ENCODE measurements at regions not wholly inside any gene's neighbourhood (a gene's known extent, or its start where the extent isn't known, plus 50 kb on each side); places are given as distances from the start of the nearest gene placed in this dataset.

DNA sequence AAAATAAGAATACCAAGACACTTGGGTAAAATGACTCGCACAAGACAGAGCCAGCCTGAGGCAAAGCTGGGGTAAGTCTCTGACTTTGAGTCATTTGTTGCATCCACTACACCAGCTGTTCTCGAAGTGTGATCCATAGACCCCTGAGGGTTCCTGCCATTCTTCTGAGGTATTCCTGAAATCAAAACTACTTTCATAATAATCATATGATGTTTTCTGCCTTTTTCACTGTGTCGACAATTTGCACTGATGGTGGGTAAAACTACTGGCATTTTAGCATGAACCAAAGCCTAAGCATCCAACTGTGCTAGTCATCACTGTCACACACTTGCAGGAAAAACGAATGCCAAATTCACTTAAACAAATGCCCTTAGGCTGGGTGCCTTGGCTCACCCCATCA, 135.5 kb upstream of the FUT8 start:
- H3K36me3 ChIP-seq (ENCODE audit: control insufficient read depth in 4 of 4, insufficient read depth in 4 of 4, low read length in 4 of 4): no peaks in the 10 kb centered on the region
- WGBS, 2 donors: 89 to 96% methylated on average over 4 of the region's 4 CpGs
- ATAC-seq (ENCODE audit: insufficient read depth, low FRiP score): no peak

GRCh38 chr14:65277580-65278270, 134.8 kb upstream of the FUT8 start:
- H3K27ac ChIP-seq (ENCODE audit: low read depth in 1 of 2, low read length in 1 of 2): no peak overlapping the region
- no peaks in the 10 kb centered on the region for H3K27me3 ChIP-seq (ENCODE audit: control insufficient read depth in 3 of 3, insufficient read depth in 3 of 3, low read length in 2 of 3)
- WGBS, 2 donors: 53 to 71% methylated on average over 6 of the region's 6 CpGs
- ATAC-seq (ENCODE audit: insufficient read depth, low FRiP score): no peak
- H3K9me3 ChIP-seq (ENCODE audit: control insufficient read depth in 4 of 4, insufficient read depth in 3 of 4, low read length in 3 of 4): peaks cover 0 to 2% (median 0%) of the 10 kb centered on the region in 4 donors
- no peak overlapping the region for H3K4me3 ChIP-seq
- no peak for DNase-seq
- peaks cover 0 to 2% (median 0%) of the 10 kb centered on the region in 5 donors for H3K4me1 ChIP-seq (ENCODE audit: control insufficient read depth in 5 of 5, insufficient read depth in 5 of 5, low read length in 5 of 5)
- TF ChIP-seq, protein P1, sequence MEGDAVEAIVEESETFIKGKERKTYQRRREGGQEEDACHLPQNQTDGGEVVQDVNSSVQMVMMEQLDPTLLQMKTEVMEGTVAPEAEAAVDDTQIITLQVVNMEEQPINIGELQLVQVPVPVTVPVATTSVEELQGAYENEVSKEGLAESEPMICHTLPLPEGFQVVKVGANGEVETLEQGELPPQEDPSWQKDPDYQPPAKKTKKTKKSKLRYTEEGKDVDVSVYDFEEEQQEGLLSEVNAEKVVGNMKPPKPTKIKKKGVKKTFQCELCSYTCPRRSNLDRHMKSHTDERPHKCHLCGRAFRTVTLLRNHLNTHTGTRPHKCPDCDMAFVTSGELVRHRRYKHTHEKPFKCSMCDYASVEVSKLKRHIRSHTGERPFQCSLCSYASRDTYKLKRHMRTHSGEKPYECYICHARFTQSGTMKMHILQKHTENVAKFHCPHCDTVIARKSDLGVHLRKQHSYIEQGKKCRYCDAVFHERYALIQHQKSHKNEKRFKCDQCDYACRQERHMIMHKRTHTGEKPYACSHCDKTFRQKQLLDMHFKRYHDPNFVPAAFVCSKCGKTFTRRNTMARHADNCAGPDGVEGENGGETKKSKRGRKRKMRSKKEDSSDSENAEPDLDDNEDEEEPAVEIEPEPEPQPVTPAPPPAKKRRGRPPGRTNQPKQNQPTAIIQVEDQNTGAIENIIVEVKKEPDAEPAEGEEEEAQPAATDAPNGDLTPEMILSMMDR (IDR thresholded peaks at IDR 0.05; ENCODE audit: control extremely low read depth, extremely low read depth): no peak
- H3K36me3 ChIP-seq (ENCODE audit: control insufficient read depth in 4 of 4, insufficient read depth in 4 of 4, low read length in 4 of 4): no peaks in the 10 kb centered on the region
- H3K9ac ChIP-seq (ENCODE audit: insufficient read depth in 1 of 2, low read length in 2 of 2): no peak overlapping the region

More for the DNA sequence above, 135.5 kb upstream of the FUT8 start:
- Histone ChIP-seq H3K27me3 (ENCODE audit: control insufficient read depth in 3 of 3, insufficient read depth in 3 of 3, low read length in 2 of 3) (no peaks in the 10 kb centered on the region), H3K4me1 (ENCODE audit: control insufficient read depth in 5 of 5, insufficient read depth in 5 of 5, low read length in 5 of 5) (no peaks in the 10 kb centered on the region), H3K27ac (ENCODE audit: low read depth in 1 of 2, low read length in 1 of 2) (no peak overlapping the region), H3K9me3 (ENCODE audit: control insufficient read depth in 4 of 4, insufficient read depth in 3 of 4, low read length in 3 of 4) (peaks cover 0 to 2% (median 0%) of the 10 kb centered on the region in 4 donors), H3K9ac (ENCODE audit: insufficient read depth in 1 of 2, low read length in 2 of 2) (no peak overlapping the region), H3K4me3 (no peak overlapping the region)
- no peak for DNase-seq
- TF ChIP-seq, protein P1 (IDR thresholded peaks at IDR 0.05; ENCODE audit: control extremely low read depth, extremely low read depth): no peak

- Histone ChIP-seq H3K27ac (ENCODE audit: low read depth in 1 of 2, low read length in 1 of 2) (no peak overlapping the region), H3K36me3 (ENCODE audit: control insufficient read depth in 4 of 4, insufficient read depth in 4 of 4, low read length in 4 of 4) (no peaks in the 10 kb centered on the region), H3K4me1 (ENCODE audit: control insufficient read depth in 5 of 5, insufficient read depth in 5 of 5, low read length in 5 of 5) (peaks cover 0 to 2% (median 0%) of the 10 kb centered on the region in 5 donors), H3K9me3 (ENCODE audit: control insufficient read depth in 4 of 4, insufficient read depth in 3 of 4, low read length in 3 of 4) (peaks cover 0 to 2% (median 0%) of the 10 kb centered on the region in 4 donors), H3K27me3 (ENCODE audit: control insufficient read depth in 3 of 3, insufficient read depth in 3 of 3, low read length in 2 of 3) (no peaks in the 10 kb centered on the region), H3K4me3 (no peak overlapping the region), H3K9ac (ENCODE audit: insufficient read depth in 1 of 2, low read length in 2 of 2) (no peak overlapping the region)
- no peak for DNase-seq
- ATAC-seq (ENCODE audit: insufficient read depth, low FRiP score): no peak
- 77 to 91% methylated on average over 4 of the region's 4 CpGs for WGBS, 2 donors
- TF ChIP-seq, protein P1 (IDR thresholded peaks at IDR 0.05; ENCODE audit: control extremely low read depth, extremely low read depth): no peak
Measured at GRCh38 chr14:65278589-65278988, 133.9 kb upstream of the FUT8 start.

All from lung (tissue), 11 donors.